GM12878 (cell line): ENCODE measurements at regions not wholly inside any gene's neighbourhood (a gene's known extent, or its start where the extent isn't known, plus 50 kb on each side); places are given as distances from the start of the nearest gene placed in this dataset.

ENCODE experiments used
- ATAC-seq: fragments of 200-7000 bp; cut with Tn5 transposase; 3 replicates; pipeline ENCODE4 v1.9.1; 2020; ENCODE audit warnings: mild to moderate bottlenecking, moderate library complexity
- BruUV-seq: library from RNA; stranded (reverse); fragments of 400-500 nt; replicated peaks from 2 replicates; lab custom pipeline; 2021; lab: Mats Ljungman, UMichigan
- CTCF ChIA-PET: fragments of 300-600 bp; sonication (Branson Sonifier 250); formaldehyde crosslinking; extraction: SDS; loops from one replicate; lab custom pipeline; 2021; ENCODE audit warnings: inconsistent platforms; lab: Yijun Ruan, JAX
- POLR2A ChIA-PET: fragments of 350-600 bp; formaldehyde crosslinking; extraction: SDS; loops from one replicate; lab custom pipeline; 2021; ENCODE audit warnings: inconsistent platforms; lab: Charles Lee
- RAD21 ChIA-PET: fragments of 300-600 bp; sonication (Branson Sonifier 250); formaldehyde crosslinking; loops from one replicate; lab custom pipeline; 2023; ENCODE audit warnings: antibody characterized with exemption; ENCODE audit not compliant: unreplicated experiment; lab: Charles Lee
- SMC1A ChIA-PET: fragments of 300-600 bp; sonication (Branson Sonifier 250); formaldehyde crosslinking; loops from one replicate; lab custom pipeline; 2023; ENCODE audit not compliant: unreplicated experiment, uncharacterized antibody; lab: Charles Lee
- DNase-seq: peaks from one replicate; pipeline ENCODE4 v3.0.0-alpha.2; 2011; ENCODE audit warnings: low read depth, low spot score
- FAIRE-seq: peaks from 3 replicates; lab custom pipeline; 2011; peaks lifted over from hg19 to GRCh38; lab: Jason Lieb, UNC
- H2AFZ ChIP-seq: 2 replicates; pipeline ENCODE4 v1.6.0; 2011; ENCODE audit warnings: low read depth, low read length, control low read depth; ENCODE audit not compliant: control insufficient read depth
- H3K27ac ChIP-seq: 2 replicates; pipeline ENCODE4 v1.5.1; 2011; ENCODE audit warnings: control low read depth; ENCODE audit not compliant: control insufficient read depth, insufficient read depth
- H3K27me3 ChIP-seq, 2 experiments: replicated peaks in 1 of 2; 2 replicates each; pipeline versions ENCODE4 v1.6.0 to v1.6.1; 2011; ENCODE audit warnings: low read length in 1 of 2; ENCODE audit not compliant: control insufficient read depth in 2 of 2, insufficient read depth in 2 of 2
- H3K36me3 ChIP-seq, 2 experiments: 2 replicates each; pipeline ENCODE4 v1.5.1; 2011; ENCODE audit warnings: low read length in 1 of 2; ENCODE audit not compliant: control insufficient read depth in 2 of 2, insufficient read depth in 2 of 2
- H3K4me1 ChIP-seq: 2 replicates; pipeline ENCODE4 v1.6.1; 2011; ENCODE audit warnings: mild to moderate bottlenecking, low read length, moderate library complexity, mixed read lengths; ENCODE audit not compliant: control insufficient read depth, insufficient read depth
- H3K4me2 ChIP-seq: 2 replicates; pipeline ENCODE4 v1.6.0; 2011; ENCODE audit warnings: control low read depth; ENCODE audit not compliant: control insufficient read depth, insufficient read depth
- H3K4me3 ChIP-seq: fragments of 200-600 bp; sonication (generic); 2 replicates; pipeline ENCODE4 v1.5.1; 2016
- H3K79me2 ChIP-seq: 2 replicates; pipeline ENCODE4 v1.6.0; 2011; ENCODE audit warnings: low read length; ENCODE audit not compliant: control insufficient read depth, insufficient read depth
- H3K9ac ChIP-seq: 2 replicates; pipeline ENCODE4 v1.8.0; 2011; ENCODE audit warnings: low read length, control low read depth, mixed read lengths; ENCODE audit not compliant: control insufficient read depth, insufficient read depth
- H3K9me3 ChIP-seq: replicated peaks from 3 replicates; pipeline ENCODE4 v1.5.1; 2011; ENCODE audit warnings: mild to moderate bottlenecking, low read length; ENCODE audit not compliant: control insufficient read depth, insufficient read depth
- H4K20me1 ChIP-seq: 2 replicates; pipeline ENCODE4 v1.6.0; 2011; ENCODE audit not compliant: control insufficient read depth, insufficient read depth
- KAT2A ChIP-seq: conservative IDR thresholded peaks from 2 replicates; pipeline ENCODE4 v1.6.1; 2011; ENCODE audit warnings: low read depth, low read length; ENCODE audit not compliant: control insufficient read depth
- KLF5 ChIP-seq: fragments of 450-650 bp; IDR thresholded peaks from 2 replicates; pipeline ENCODE4 v1.6.1; 2014; ENCODE audit warnings: mild to moderate bottlenecking; ENCODE audit not compliant: partially characterized antibody
- NFYA ChIP-seq: IDR thresholded peaks from 2 replicates; pipeline ENCODE4 v1.6.1; 2011; ENCODE audit warnings: low read depth, mild to moderate bottlenecking, low read length, improper control_type of control experiment, borderline replicate concordance
- NR2C1 ChIP-seq: fragments of 450-650 bp; IDR thresholded peaks from 2 replicates; pipeline ENCODE4 v1.6.1; 2017; ENCODE audit warnings: antibody characterized with exemption, mild to moderate bottlenecking, moderate library complexity
- POLR2A ChIP-seq: IDR thresholded peaks from 2 replicates; pipeline ENCODE4 v1.6.1; 2011; ENCODE audit warnings: low read depth, mild to moderate bottlenecking, low read length
- RB1 ChIP-seq: fragments of 450-650 bp; formaldehyde crosslinking; IDR thresholded peaks from 2 replicates; pipeline ENCODE4 v1.6.1; 2017; ENCODE audit warnings: mild to moderate bottlenecking, borderline replicate concordance
- RBBP5 ChIP-seq: fragments of 200-600 bp; sonication (generic); conservative IDR thresholded peaks from 2 replicates; pipeline ENCODE4 v1.6.1; 2016
- RCOR1 ChIP-seq: conservative IDR thresholded peaks from 2 replicates; pipeline ENCODE4 v1.6.1; 2012; ENCODE audit warnings: low read depth, low read length, improper control_type of control experiment
- RFX5 ChIP-seq: IDR thresholded peaks from 2 replicates; pipeline ENCODE4 v1.6.1; 2011; ENCODE audit warnings: low read depth, low read length, improper control_type of control experiment
- SIN3A ChIP-seq: IDR thresholded peaks from 2 replicates; pipeline ENCODE4 v1.6.1; 2012; ENCODE audit warnings: low read depth, low read length, improper control_type of control experiment
- SMC3 ChIP-seq: IDR thresholded peaks from 2 replicates; pipeline ENCODE4 v1.6.1; 2011; ENCODE audit warnings: low read length, improper control_type of control experiment, borderline replicate concordance
- STAT3 ChIP-seq: IDR thresholded peaks from 2 replicates; pipeline ENCODE4 v1.6.1; 2011; ENCODE audit warnings: low read depth, low read length, improper control_type of control experiment
- WGBS: methylation state at CpG from one replicate; pipeline ENCODE4 v1.1.6; 2016; ENCODE audit warnings: low lambda C conversion rate; ENCODE audit not compliant: insufficient replicate concordance, insufficient coverage; ENCODE audit errors: missing lambda C conversion rate; 5-methylcytosine and 5-hydroxymethylcytosine counted together
- in situ Hi-C: fragments of 300-500 bp; cut with MboI; formaldehyde crosslinking; loops from 9 replicates; pipeline ENCODE4 v1.14.3; 2018; ENCODE audit warnings: mixed read lengths
- intact Hi-C: fragments of 100-400 bp; cut with micrococcal nuclease; formaldehyde crosslinking; loops from one replicate; pipeline ENCODE4 v1.14.2; 2022; ENCODE audit not compliant: unreplicated experiment
- TF ChIP-seq, protein P1 (sequence below): fragments of 150-350 bp; IDR thresholded peaks from 2 replicates; pipeline ENCODE4 v1.6.1; 2016; ENCODE audit warnings: low read depth, low read length

DNA sequence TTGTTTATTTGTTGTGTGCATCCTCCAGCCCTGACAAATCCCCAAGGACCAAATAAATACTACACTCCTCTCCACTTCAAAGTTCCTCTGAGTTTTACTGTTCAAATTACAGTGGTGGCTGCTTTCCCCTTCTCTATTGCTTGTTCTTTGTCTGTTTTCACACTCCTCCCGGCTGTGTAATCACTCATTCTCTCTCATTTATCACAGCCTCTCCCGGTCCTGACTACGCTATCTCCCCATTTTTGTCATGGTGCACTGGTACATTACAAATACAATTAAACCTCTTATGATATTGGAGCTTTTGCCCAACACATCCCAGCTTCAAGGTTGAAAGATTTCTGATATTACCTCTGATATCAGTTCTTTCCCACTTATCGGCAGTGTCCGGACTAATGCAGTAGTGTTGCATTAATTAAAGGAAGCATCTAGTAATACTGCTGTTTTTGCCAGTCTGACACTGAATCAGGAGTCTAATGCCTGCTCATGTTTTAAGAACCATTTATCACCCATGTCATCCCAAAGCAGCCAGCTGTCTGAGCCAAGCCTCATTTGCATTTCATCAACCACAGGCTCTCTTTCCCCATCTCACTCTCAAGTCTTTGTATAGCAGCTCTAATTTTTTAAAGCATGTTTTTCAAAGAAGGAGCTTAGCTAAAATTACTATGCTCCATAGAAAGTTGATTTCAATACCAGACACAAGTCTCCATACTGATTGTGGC is 740.5 kb downstream of the ROBO2 start:
- BruUV-seq, result no TSS peak
- no peak for TF ChIP-seq KLF5
- TF ChIP-seq STAT3, result no peak
- no peak for TF ChIP-seq NFYA
- TF ChIP-seq POLR2A, result no peak
- no peak for TF ChIP-seq RFX5
- no peak for TF ChIP-seq NR2C1
- TF ChIP-seq RB1, result no peak
- TF ChIP-seq RBBP5, result no peak
- TF ChIP-seq KAT2A, result no peak
- Histone ChIP-seq H3K4me1 (no peaks in the 10 kb centered on the region), H3K36me3 (no peaks in the 10 kb centered on the region), H3K4me2 (no peak overlapping the region), H4K20me1 (no peaks in the 10 kb centered on the region), H2AFZ (no peak overlapping the region), H3K27me3 (no peaks in the 10 kb centered on the region), H3K4me3 (no peak overlapping the region), H3K9ac (no peak overlapping the region), H3K9me3 (no peaks in the 10 kb centered on the region), H3K79me2 (no peaks in the 10 kb centered on the region), H3K27ac (no peak overlapping the region)
- no peak for FAIRE-seq
- 26% methylated on average over 5 of the region's 5 CpGs for WGBS
- ChIA-PET POLR2A (no interaction called here), SMC1A (no interaction called here), RAD21 (no interaction called here), CTCF (no interaction called here)
- in situ Hi-C loops, result no loop called here
- intact Hi-C loops, result no loop called here
- no peak for DNase-seq
- no peak for ATAC-seq

DNA sequence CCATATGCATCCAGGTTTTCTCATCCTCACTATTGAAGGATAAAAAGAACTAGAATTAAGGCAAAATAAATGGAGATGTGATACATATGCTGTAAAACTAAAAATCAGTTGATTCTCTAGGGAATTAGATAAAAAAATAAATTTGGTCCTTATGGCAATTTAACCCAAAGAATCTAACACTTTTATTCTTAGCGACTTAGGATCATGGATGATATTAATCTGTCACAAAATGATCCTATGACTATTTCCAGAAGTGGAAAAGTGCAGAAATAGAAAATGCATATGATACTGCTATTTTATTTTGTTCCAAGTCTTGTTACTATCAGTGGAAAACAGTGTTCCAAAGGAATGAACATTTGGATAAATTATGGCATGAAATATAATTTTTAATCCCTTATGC is 746.3 kb downstream of the ROBO2 start:
- 10% methylated on average over 1 of the region's 1 CpG for WGBS
- ChIA-PET SMC1A (no interaction called here), POLR2A (no interaction called here), CTCF (no interaction called here), RAD21 (no interaction called here)
- H2AFZ ChIP-seq, result no peak overlapping the region
- H4K20me1 ChIP-seq, result no peaks in the 10 kb centered on the region
- BruUV-seq, result no TSS peak
- DNase-seq, result no peak
- H3K79me2 ChIP-seq, result no peaks in the 10 kb centered on the region
- in situ Hi-C loops, result no loop called here
- H3K9me3 ChIP-seq, result no peaks in the 10 kb centered on the region
- intact Hi-C loops, result no loop called here
- no peak for ATAC-seq
- H3K36me3 ChIP-seq, result no peaks in the 10 kb centered on the region
- no peak overlapping the region for H3K9ac ChIP-seq
- no peak overlapping the region for H3K4me2 ChIP-seq
- H3K4me1 ChIP-seq, result no peaks in the 10 kb centered on the region
- no peak for FAIRE-seq
- H3K27me3 ChIP-seq, result no peaks in the 10 kb centered on the region
- H3K4me3 ChIP-seq, result no peak overlapping the region
- H3K27ac ChIP-seq, result no peak overlapping the region
- no peak for TF ChIP-seq SIN3A
- no peak for TF ChIP-seq RCOR1
- TF ChIP-seq, protein P1, sequence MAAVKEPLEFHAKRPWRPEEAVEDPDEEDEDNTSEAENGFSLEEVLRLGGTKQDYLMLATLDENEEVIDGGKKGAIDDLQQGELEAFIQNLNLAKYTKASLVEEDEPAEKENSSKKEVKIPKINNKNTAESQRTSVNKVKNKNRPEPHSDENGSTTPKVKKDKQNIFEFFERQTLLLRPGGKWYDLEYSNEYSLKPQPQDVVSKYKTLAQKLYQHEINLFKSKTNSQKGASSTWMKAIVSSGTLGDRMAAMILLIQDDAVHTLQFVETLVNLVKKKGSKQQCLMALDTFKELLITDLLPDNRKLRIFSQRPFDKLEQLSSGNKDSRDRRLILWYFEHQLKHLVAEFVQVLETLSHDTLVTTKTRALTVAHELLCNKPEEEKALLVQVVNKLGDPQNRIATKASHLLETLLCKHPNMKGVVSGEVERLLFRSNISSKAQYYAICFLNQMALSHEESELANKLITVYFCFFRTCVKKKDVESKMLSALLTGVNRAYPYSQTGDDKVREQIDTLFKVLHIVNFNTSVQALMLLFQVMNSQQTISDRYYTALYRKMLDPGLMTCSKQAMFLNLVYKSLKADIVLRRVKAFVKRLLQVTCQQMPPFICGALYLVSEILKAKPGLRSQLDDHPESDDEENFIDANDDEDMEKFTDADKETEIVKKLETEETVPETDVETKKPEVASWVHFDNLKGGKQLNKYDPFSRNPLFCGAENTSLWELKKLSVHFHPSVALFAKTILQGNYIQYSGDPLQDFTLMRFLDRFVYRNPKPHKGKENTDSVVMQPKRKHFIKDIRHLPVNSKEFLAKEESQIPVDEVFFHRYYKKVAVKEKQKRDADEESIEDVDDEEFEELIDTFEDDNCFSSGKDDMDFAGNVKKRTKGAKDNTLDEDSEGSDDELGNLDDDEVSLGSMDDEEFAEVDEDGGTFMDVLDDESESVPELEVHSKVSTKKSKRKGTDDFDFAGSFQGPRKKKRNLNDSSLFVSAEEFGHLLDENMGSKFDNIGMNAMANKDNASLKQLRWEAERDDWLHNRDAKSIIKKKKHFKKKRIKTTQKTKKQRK, result no peak
- TF ChIP-seq SMC3, result no peak
